Stomach (tissue), 8 donors: ENCODE measurements at regions not wholly inside any gene's neighbourhood (a gene's known extent, or its start where the extent isn't known, plus 50 kb on each side); places are given as distances from the start of the nearest gene placed in this dataset.
A peak's percentile ranks its signal among the peaks of the same experiment; 100 is the strongest.

ENCODE experiments used
- DNase-seq, 2 donors: peaks; one replicate each; pipeline versions ENCODE4 v3.0.0 to v3.0.0-alpha.2; 2013 to 2019
- H3K27ac ChIP-seq, 5 donors: fragments of 200-600 bp in 4 of 5; sonication (generic) in 4 of 5; one replicate each; pipeline ENCODE4 v1.5.1; 2013 to 2019; ENCODE audit warnings: mild to moderate bottlenecking in 1 of 5, moderate library complexity in 1 of 5
- H3K27me3 ChIP-seq, 3 donors: fragments of 200-600 bp; sonication (generic); one replicate each; pipeline ENCODE4 v1.5.1; 2017 to 2019; ENCODE audit warnings: mixed run types in 1 of 3
- H3K36me3 ChIP-seq, 4 donors: fragments of 200-600 bp; sonication (generic); 1 replicate in 3 of 4; 2 replicates in 1 of 4; pipeline ENCODE4 v1.5.1; 2016 to 2019
- H3K4me1 ChIP-seq, 4 donors: fragments of 200-600 bp; sonication (generic); one replicate each; pipeline ENCODE4 v1.5.1; 2016 to 2019
- H3K4me3 ChIP-seq, 4 donors: fragments of 200-600 bp; sonication (generic) in 3 of 4; one replicate each; pipeline ENCODE4 v1.5.1; 2016 to 2019; ENCODE audit warnings: mild to moderate bottlenecking in 1 of 4
- H3K9me3 ChIP-seq, 4 donors: fragments of 200-600 bp; sonication (generic); one replicate each; pipeline ENCODE4 v1.5.1; 2016 to 2019
- CTCF ChIP-seq, 7 experiments: fragments of 450-650 bp in 4 of 7; fragments of 200-600 bp in 3 of 7; sonication (generic) in 3 of 7; IDR thresholded peaks; one replicate each; pipeline ENCODE4 v1.5.1; 2016 to 2019; ENCODE audit warnings: antibody characterized with exemption in 7 of 7, control low read depth in 2 of 7, mild to moderate bottlenecking in 1 of 7
- EP300 ChIP-seq: sonication (generic); formaldehyde crosslinking; IDR thresholded peaks from one replicate; pipeline ENCODE4 v1.6.1; 2017; ENCODE audit warnings: antibody characterized with exemption
- POLR2A ChIP-seq, 4 donors: fragments of 450-650 bp; IDR thresholded peaks; one replicate each; pipeline ENCODE4 v1.6.1; 2016; ENCODE audit warnings: antibody characterized with exemption in 4 of 4, control low read depth in 2 of 4, mild to moderate bottlenecking in 1 of 4, moderate library complexity in 1 of 4
- POLR2AphosphoS5 ChIP-seq, 3 donors: sonication (generic); formaldehyde crosslinking; IDR thresholded peaks; one replicate each; pipeline ENCODE4 v1.6.1; 2016; ENCODE audit warnings: antibody characterized with exemption in 3 of 3
- WGBS, 5 donors: extraction: QIAGEN DNeasy Blood & Tissue Kit in 3 of 5; methylation state at CpG; one replicate each; pipeline versions ENCODE4 v1.1.5 to v1.1.7; 2013 to 2018; 5-methylcytosine and 5-hydroxymethylcytosine counted together
- intact Hi-C: fragments of 100-400 bp; cut with DNase I; formaldehyde crosslinking; loops from one replicate; pipeline ENCODE4 v1.15.1; 2023; ENCODE audit warnings: low total_unique reads
- donor health status: healthy with polysubstance abuse.
- donor health status: Bipolar disorder and iron deficiency.
- donor health status: healthy.

GRCh38 chr9:38293022-38293421 is 99.5 kb upstream of the ALDH1B1 start:
- DNase-seq, result no peak

GRCh38 chr9:38292480-38292879 is 100.0 kb upstream of the ALDH1B1 start:
- no peak for DNase-seq
- TF ChIP-seq POLR2A (IDR thresholded peaks at IDR 0.05) (no peak), EP300 (no peak), CTCF (IDR thresholded peaks at IDR 0.05) (no peak), POLR2AphosphoS5 (IDR thresholded peaks at IDR 0.05) (no peak)
- H3K27ac ChIP-seq, result no peak overlapping the region
- no peaks in the 10 kb centered on the region for H3K27me3 ChIP-seq
- H3K36me3 ChIP-seq, result no peaks in the 10 kb centered on the region
- 74 to 88% (median 86%) methylated on average over 5 of the region's 5 CpGs for WGBS, 5 donors
- peaks cover 0 to 11% (median 3%) of the 10 kb centered on the region in 4 donors for H3K4me1 ChIP-seq
- H3K9me3 ChIP-seq, result no peaks in the 10 kb centered on the region
- no peak overlapping the region for H3K4me3 ChIP-seq
- intact Hi-C loops, result no loop called here

More at GRCh38 chr9:38293022-38293421, 99.5 kb upstream of the ALDH1B1 start:
- Histone ChIP-seq H3K27ac (no peak overlapping the region), H3K36me3 (no peaks in the 10 kb centered on the region), H3K4me1 (peaks cover 0 to 11% (median 3%) of the 10 kb centered on the region in 4 donors), H3K27me3 (no peaks in the 10 kb centered on the region), H3K4me3 (no peak overlapping the region), H3K9me3 (no peaks in the 10 kb centered on the region)
- intact Hi-C loops, result no loop called here
- WGBS, 5 donors, result 83 to 90% (median 84%) methylated on average over 4 of the region's 4 CpGs
- TF ChIP-seq EP300 (no peak), CTCF (IDR thresholded peaks at IDR 0.05) (no peak), POLR2A (IDR thresholded peaks at IDR 0.05) (no peak), POLR2AphosphoS5 (IDR thresholded peaks at IDR 0.05) (no peak)

GRCh38 chr9:38289866-38290245 is 102.6 kb upstream of the ALDH1B1 start:
- intact Hi-C loops, result no loop called here
- H3K4me3 ChIP-seq, result no peak overlapping the region
- no peaks in the 10 kb centered on the region for H3K36me3 ChIP-seq
- no peaks in the 10 kb centered on the region for H3K27me3 ChIP-seq
- 77 to 85% (median 79%) methylated on average over 6 to 11 of the region's 11 CpGs for WGBS, 5 donors
- H3K27ac ChIP-seq, result no peak overlapping the region
- no peaks in the 10 kb centered on the region for H3K9me3 ChIP-seq
- no peak for TF ChIP-seq POLR2AphosphoS5 (IDR thresholded peaks at IDR 0.05)
- no peak for TF ChIP-seq CTCF (IDR thresholded peaks at IDR 0.05)
- TF ChIP-seq EP300, result no peak
- TF ChIP-seq POLR2A (IDR thresholded peaks at IDR 0.05), result no peak
- DNase-seq, result peak in 1 of 2 donors; percentile 30
- peaks cover 0 to 11% (median 3%) of the 10 kb centered on the region in 4 donors for H3K4me1 ChIP-seq

GRCh38 chr9:38289236-38289865 is 103.2 kb upstream of the ALDH1B1 start:
- 64 to 79% (median 74%) methylated on average over 4 of the region's 4 CpGs for whole genome bisulfite sequencing, 5 donors
- intact Hi-C loops, result no loop called here
- no peak for DNase-seq

More at GRCh38 chr9:38289236-38289865, 103.2 kb upstream of the ALDH1B1 start:
- H3K9me3 ChIP-seq, result no peaks in the 10 kb centered on the region
- no peaks in the 10 kb centered on the region for H3K27me3 ChIP-seq
- H3K4me1 ChIP-seq, result peaks cover 0 to 7% (median 2%) of the 10 kb centered on the region in 4 donors
- no peak overlapping the region for H3K4me3 ChIP-seq
- TF ChIP-seq POLR2AphosphoS5 (IDR thresholded peaks at IDR 0.05) (no peak), EP300 (no peak), POLR2A (IDR thresholded peaks at IDR 0.05) (no peak), CTCF (IDR thresholded peaks at IDR 0.05) (no peak)
- H3K36me3 ChIP-seq, result no peaks in the 10 kb centered on the region
- H3K27ac ChIP-seq, result no peak overlapping the region
